ENCODE measurements at regions not wholly inside any gene's neighbourhood (a gene's known extent, or its start where the extent isn't known, plus 50 kb on each side); places are given as distances from the start of the nearest gene placed in this dataset.

DNA sequence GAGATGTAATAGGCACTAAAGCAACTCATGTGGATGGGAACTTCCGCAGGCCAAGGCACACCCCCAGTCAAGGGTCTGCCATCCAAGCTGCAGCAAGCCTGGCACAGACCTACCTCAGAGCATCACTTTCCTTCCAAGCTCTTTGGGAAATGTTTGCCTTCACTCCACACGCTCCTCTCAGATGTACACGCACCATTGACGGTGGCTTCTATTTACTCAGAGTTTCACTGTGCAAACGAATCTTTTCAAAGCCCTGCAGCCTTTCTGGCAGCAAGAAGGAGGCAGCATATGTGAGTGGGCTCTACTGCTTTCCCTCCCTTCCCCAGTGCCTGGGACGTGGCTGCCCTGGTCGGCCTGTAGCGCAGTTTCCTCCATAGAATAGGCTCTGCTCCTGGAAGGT lies 60.9 kb upstream of the USP47 start:
- TF ChIP-seq EEA1 (CRISPR knock-in tag; IDR thresholded peaks at IDR 0.05; ENCODE audit: borderline replicate concordance), result no peak
- TF ChIP-seq GABPA (IDR thresholded peaks at IDR 0.05; ENCODE audit: low read depth, low read length), result no peak
- no peak for TF ChIP-seq GABPA (CRISPR knock-in tag; IDR thresholded peaks at IDR 0.05; ENCODE audit: low read depth)
- TF ChIP-seq KDM5B (CRISPR knock-in tag; IDR thresholded peaks at IDR 0.05; ENCODE audit: borderline replicate concordance), result no peak
- no peak for TF ChIP-seq CREM (IDR thresholded peaks at IDR 0.05)
- TF ChIP-seq CREM (CRISPR knock-in tag; IDR thresholded peaks at IDR 0.05), result no peak
- TF ChIP-seq KLF16 (CRISPR knock-in tag; IDR thresholded peaks at IDR 0.05), result no peak
- TF ChIP-seq MXD4 (CRISPR knock-in tag; IDR thresholded peaks at IDR 0.05), result no peak
- no peak for TF ChIP-seq MTF1 (CRISPR knock-in tag; IDR thresholded peaks at IDR 0.05)
- TF ChIP-seq POLR2AphosphoS5 (IDR thresholded peaks at IDR 0.05; ENCODE audit: low read depth, low read length), result no peak
